ENCODE measurements at regions not wholly inside any gene's neighbourhood (a gene's known extent, or its start where the extent isn't known, plus 50 kb on each side); places are given as distances from the start of the nearest gene placed in this dataset.

GRCh38 chr21:35533893-35534292, 484.8 kb upstream of the RUNX1 start:
- Mint-ChIP-seq H3K27ac (no peak overlapping the region), H3K4me3 (no peak overlapping the region)
- POLR2A ChIA-PET: interaction anchor here (0.8 kb wide), 1 partner anchor 588 kb away, joined by 3 read pairs; no protein-coding TSS in a partner anchor

GRCh38 chr21:35530766-35531165, 481.7 kb upstream of the RUNX1 start:
- no peaks in the 10 kb centered on the region for H3K27me3 Mint-ChIP-seq
- ChIA-PET POLR2A (no interaction called here), CTCF (no interaction called here)
- no peak for ATAC-seq (ENCODE audit: low read depth)
- intact Hi-C loops (cut with micrococcal nuclease): no loop called here
- peaks cover 35% of the 10 kb centered on the region for H3K4me1 Mint-ChIP-seq
- peaks cover under 1% of the 10 kb centered on the region for H3K9me3 Mint-ChIP-seq
- H3K4me3 Mint-ChIP-seq: no peak overlapping the region
- no peak overlapping the region for H3K27ac Mint-ChIP-seq
- H3K36me3 Mint-ChIP-seq (ENCODE audit: low read depth): no peaks in the 10 kb centered on the region
- no peak for DNase-seq
- no peak for TF ChIP-seq CTCF (IDR thresholded peaks at IDR 0.05)

More at GRCh38 chr21:35533893-35534292, 484.8 kb upstream of the RUNX1 start:
- H3K4me1 Mint-ChIP-seq: peaks cover 11% of the 10 kb centered on the region
- ATAC-seq (ENCODE audit: low read depth) (no peak), DNase-seq (no peak)
- intact Hi-C loops (cut with micrococcal nuclease): no loop called here
- H3K27me3 Mint-ChIP-seq: no peaks in the 10 kb centered on the region
- no peak for TF ChIP-seq CTCF (IDR thresholded peaks at IDR 0.05)
- no peaks in the 10 kb centered on the region for H3K36me3 Mint-ChIP-seq (ENCODE audit: low read depth)
- peaks cover 9% of the 10 kb centered on the region for H3K9me3 Mint-ChIP-seq
- CTCF ChIA-PET: no interaction called here

- peak; percentile 55 for ATAC-seq (ENCODE audit: low read depth)
- Mint-ChIP-seq H3K9me3 (no peaks in the 10 kb centered on the region), H3K4me3 (peak overlapping the region; percentile 85), H3K36me3 (ENCODE audit: low read depth) (no peaks in the 10 kb centered on the region), H3K4me1 (peaks cover 49% of the 10 kb centered on the region), H3K27me3 (no peaks in the 10 kb centered on the region), H3K27ac (peak overlapping the region; percentile 87)
- no peak for DNase-seq
- ChIA-PET POLR2A (interaction anchor here (0.6 to 1.4 kb wide), 3 partner anchors 91 to 639 kb away, joined by 3 read pairs; no protein-coding TSS in a partner anchor), CTCF (no interaction called here)
- no peak for TF ChIP-seq CTCF (IDR thresholded peaks at IDR 0.05)
- intact Hi-C loops (cut with micrococcal nuclease): loop anchor here (2.0 to 5.0 kb wide), 2 partner anchors 91 to 642 kb away; no protein-coding TSS in a partner anchor
These were observed 480.2 kb upstream of the RUNX1 start for GRCh38 chr21:35529171-35529863.

GRCh38 chr21:35528116-35529042, 479.3 kb upstream of the RUNX1 start:
- peak; percentile 70 for ATAC-seq (ENCODE audit: low read depth)
- POLR2A ChIA-PET: interaction anchor here (0.6 to 1.4 kb wide), 2 partner anchors 90 to 503 kb away, joined by 3 read pairs; no protein-coding TSS in a partner anchor

More at GRCh38 chr21:35528116-35529042, 479.3 kb upstream of the RUNX1 start:
- H3K4me3 Mint-ChIP-seq: peak overlapping the region; percentile 85
- CTCF ChIA-PET: no interaction called here
- peak; percentile 40 for DNase-seq
- peak overlapping the region; percentile 87 for H3K27ac Mint-ChIP-seq
- TF ChIP-seq CTCF (IDR thresholded peaks at IDR 0.05): no peak
- peaks cover 51% of the 10 kb centered on the region for H3K4me1 Mint-ChIP-seq
- intact Hi-C loops (cut with micrococcal nuclease): loop anchor here (2.0 to 5.0 kb wide), 2 partner anchors 90 to 641 kb away; no protein-coding TSS in a partner anchor
- H3K27me3 Mint-ChIP-seq: no peaks in the 10 kb centered on the region
- H3K9me3 Mint-ChIP-seq: no peaks in the 10 kb centered on the region
- no peaks in the 10 kb centered on the region for H3K36me3 Mint-ChIP-seq (ENCODE audit: low read depth)

All from activated B cell treated with CpG ODN at 0.5 μM for 24 hours (primary cell).